NCI-H1930 (cell line): ENCODE measurements at regions not wholly inside any gene's neighbourhood (a gene's known extent, or its start where the extent isn't known, plus 50 kb on each side); places are given as distances from the start of the nearest gene placed in this dataset.

Source experiments
- DNase-seq, 2 experiments: peaks; one replicate each; lab custom pipeline; 2025; lab: John Stamatoyannopoulos, UW

- no peak for DNase-seq
These were observed 89.0 kb downstream of the RPL22L1 start for GRCh38 chr3:170780955-170781354.

DNA sequence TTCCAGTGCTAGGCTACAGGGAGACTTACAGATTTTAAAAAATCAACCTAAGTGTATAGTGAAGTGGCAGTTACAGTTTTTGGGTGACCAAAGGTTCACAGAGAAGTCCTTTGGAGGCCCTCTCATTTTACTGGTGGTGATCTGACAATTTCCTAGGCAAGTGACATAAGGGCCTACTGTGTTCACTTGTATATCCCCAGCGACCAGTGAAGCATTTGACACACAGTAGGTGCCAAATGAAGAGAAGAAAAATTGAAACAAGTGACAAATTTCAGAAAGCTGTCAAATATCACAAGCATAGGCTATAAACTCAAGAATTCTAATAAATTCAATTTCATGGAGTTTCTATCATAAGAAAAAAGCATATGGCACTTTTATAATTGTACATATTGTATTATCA is 89.5 kb downstream of the RPL22L1 start:
- DNase-seq: no peak

DNA sequence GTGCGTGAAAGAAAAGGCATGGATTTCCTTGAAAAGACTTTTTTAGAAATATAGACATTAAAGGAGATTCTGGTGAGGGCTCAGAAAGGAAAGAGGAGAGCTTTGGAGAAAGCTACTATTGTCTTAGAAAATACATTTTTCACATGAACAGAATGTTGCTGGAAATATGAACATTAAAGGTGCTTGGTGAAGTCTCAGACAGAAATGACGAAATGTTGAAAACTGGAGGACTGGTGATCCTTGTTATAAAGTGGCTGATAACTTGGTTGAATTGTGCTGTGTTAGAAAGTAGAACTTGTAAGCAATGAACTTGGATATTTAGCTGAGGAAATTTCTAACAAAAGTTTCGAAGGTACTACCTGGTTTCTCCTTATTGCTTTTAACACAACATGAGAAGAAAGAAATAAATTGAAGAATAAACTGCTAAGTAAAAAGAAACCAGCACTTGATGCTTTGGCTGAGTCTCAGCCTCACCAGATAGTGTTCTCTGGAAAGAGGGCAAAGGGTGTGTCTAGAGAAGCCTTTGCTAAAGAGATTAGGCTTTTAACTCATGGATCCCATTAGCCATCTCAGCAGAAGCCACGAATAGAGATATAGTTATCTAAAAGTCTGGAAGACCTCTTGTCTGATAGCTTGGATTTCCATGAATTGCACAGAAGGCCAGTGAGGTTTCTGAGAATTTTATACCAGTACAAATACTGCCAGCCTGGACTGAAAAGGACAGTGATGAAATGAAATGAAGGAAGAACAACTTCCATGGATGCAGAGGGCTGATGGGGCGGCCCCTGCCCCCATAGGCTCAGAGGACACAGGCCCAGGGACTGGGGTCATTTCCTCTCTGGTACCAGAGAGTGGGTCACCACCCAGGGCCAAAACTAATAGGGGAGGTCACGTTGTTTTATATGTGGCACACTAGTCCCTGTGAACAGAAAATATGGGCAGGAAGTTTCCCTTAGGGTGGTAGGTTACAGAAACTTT is 91.5 kb downstream of the RPL22L1 start:
- DNase-seq: no peak

DNA sequence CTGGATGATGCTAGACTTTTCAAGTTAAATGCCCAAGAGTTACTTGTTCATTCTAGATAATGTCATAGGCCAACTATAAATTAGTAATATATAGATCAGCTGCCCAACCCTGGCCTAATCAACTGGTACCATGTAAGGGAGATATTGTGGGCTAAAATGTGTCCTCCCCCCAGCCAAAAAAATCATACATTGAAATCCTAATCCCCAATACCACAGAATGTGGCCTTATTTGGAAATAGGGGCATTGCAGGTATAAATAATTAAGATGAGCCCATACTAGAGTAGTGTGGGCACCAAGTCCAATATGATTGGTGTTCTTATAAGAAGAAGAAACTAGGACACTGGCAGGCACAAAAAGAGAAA is 92.5 kb downstream of the RPL22L1 start:
- no peak for DNase-seq

- no peak for DNase-seq
These were observed 93.0 kb downstream of the RPL22L1 start for GRCh38 chr3:170776887-170777563.

DNA sequence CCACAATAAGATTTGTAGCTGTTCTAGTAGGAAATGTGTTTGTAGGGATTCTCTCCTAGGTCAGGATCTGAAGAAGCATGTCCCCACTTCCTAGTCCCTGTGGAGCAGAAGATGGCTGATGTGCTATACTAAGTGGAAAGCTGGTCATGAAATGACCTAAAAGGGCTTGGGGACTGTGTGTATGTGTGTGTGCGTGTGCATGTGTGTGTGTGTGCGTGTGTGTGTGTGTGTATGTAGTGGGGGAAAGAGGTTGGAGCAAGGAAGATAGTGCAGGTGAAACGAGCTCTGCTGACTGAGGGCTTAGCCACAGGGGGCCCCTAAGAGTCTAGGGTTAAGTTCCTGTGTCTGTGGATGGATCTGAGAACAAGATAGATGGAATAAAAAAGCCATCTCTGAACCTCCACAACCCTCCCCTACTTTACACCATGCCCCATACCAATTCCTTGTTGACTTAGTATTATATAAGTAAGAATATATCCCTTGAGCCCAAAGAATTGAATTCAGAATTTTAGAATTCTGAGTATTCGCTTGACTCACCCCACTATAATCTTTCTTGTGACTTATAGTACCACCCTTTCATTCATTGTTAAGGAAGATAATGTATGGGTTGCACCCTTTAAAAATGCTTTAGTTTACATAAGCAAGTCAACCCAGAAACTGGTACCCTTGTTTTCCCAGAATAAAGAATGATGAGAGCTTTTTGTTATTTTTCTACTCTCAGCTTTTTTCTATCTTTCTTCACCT is 96.1 kb downstream of the RPL22L1 start:
- no peak for DNase-seq

DNA sequence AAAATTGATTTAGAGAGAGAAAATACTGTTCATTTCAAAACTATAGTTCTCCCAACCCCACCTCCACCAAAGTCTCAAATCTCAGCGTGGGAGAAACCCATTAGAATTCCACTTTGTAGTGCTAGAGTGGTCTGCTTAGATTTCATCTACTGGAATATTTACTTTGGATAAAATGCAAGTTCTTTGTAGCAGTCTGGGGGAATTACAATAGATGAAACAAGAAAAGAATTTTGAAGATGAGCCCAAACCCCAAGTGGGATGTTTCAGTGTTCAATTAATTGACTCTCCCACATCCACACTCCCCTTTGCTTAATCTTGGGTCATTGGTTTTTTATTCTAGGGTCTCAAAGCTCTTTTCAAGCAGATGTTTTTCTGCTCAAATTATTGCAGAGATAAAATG is 97.8 kb downstream of the RPL22L1 start:
- no peak for DNase-seq

GRCh38 chr3:170768334-170768801 is 101.6 kb downstream of the RPL22L1 start:
- no peak for DNase-seq

- no peak for DNase-seq
These were observed 102.4 kb downstream of the RPL22L1 start for GRCh38 chr3:170767576-170767941.

DNA sequence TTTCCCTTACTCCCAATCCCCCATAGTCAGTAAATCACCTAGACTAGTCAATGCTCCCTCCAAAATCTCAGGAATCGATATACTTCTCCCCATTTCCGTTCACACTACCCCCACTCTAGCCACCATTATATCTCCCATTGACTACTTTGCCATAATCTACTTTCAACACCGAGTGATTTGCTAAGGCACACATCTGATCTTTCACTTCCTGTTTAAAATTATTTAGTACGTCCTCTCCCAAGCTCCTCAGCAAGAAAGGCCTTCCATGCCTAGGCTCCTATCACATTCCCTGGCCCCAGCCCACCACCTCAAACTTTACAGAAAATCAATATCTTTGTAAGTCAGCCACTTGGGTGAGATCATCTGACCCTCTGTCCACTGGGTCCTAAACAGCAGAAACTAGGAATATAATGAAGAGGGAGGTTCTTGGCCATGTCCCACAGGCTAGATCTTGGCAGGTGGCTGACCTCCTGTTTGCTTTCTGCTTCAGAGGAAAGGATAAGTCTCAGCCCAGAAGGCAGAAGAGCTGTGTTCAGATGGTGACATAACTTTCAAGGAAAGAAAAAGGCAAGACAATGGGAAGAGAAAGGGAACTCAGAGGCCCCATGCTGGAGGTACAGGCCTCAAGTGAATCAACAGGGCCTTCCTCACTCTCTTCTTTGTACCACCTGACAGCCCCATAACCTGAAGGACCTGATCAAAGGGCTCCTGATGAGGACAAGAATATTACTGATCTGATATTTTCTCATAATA is 103.0 kb downstream of the RPL22L1 start:
- no peak for DNase-seq

DNA sequence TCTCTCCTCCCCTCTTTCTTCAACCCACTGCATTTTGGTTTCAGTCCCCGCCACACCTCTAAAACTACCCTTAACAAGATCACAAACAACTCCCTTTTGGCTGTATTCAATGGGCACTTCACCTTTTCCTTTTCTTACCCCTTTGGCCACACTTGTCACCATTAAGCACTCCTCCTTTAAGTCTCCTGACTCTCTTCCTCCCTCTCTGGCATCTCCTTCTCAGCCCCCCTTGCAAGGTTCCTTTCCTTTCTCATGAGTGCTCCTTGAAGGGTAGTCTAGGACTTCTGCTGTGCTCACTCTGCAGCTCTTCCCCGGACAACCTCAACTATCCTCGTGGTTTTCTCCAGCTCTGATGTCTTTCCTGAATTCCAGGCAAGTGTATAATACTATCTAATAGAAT is 103.7 kb downstream of the RPL22L1 start:
- no peak for DNase-seq

DNA sequence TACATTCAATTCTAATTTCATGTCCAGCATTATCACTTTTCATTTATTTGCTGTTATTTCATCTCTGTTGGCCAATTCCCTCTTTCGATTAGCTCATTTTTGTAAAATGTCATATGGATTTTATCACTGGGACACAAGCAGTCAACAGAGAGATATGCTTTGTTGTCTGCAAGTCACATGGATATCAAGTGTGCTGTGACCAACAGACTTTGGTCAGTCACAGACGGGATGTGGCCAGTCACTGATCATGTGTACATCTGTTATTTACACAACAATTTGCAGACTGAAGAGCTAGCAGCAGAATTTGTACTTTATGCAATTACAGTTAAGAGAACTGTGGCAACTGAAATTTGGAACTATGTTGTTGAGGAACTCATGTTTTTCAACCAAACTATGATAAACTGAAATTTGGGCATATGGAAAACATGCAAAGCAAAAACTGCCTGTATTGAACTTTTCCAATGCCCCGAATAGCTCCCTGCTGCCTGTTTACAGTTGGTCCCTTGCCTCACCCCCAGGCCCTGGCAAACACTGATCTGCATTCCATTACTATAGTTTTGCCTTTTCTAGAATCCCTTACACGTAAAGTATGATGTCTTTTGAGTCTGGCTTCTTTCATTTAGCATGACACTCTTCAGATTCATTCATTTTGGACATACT is 104.4 kb downstream of the RPL22L1 start:
- no peak for DNase-seq

- DNase-seq: no peak
These were observed 106.0 kb downstream of the RPL22L1 start for GRCh38 chr3:170764017-170764416.

DNA sequence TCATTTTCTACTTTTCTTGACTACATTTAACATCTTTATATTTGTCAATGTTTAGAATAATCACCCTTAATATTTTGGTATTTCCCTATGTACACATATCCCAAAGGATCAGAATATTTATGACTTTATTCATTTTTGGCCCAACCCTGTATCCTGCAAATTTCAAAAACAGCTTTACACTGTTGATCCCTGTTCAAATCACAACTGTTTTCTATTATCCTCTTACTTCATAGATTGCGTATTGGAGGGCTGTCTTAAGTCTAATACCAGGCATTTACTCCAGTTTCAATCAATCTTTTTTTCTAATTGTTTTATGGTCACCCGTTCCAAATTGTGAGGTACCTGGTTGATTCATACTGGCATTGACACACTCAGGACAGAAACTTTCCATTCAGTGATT is 107.9 kb downstream of the RPL22L1 start:
- DNase-seq: no peak

DNA sequence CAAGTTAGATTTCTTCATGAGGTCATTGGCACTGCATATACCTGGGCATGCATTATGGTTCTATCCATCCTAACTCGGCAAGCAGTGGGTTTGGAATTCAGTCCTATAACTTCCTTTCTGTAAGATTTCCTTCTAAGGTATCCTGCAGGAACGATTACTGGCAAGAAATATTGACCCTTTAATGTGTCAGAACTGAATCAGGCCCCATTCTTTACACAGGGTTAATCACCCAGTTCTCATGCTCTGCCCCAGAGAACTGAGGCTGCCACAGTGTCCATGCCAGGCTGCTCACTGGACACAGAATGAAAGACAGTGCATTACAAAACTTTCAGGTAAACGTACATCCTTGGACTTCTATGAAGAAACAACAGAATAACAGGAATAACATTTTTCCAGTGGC is 108.9 kb downstream of the RPL22L1 start:
- no peak for DNase-seq

- no peak for DNase-seq
These were observed 109.8 kb downstream of the RPL22L1 start for GRCh38 chr3:170760174-170760526.

- DNase-seq: no peak
These were observed 110.4 kb downstream of the RPL22L1 start for GRCh38 chr3:170759511-170760173.

GRCh38 chr3:170757038-170757437 is 113.0 kb downstream of the RPL22L1 start:
- no peak for DNase-seq

- DNase-seq: no peak
These were observed 115.7 kb downstream of the RPL22L1 start for GRCh38 chr3:170754311-170754693.

GRCh38 chr3:170753421-170754310 is 116.3 kb downstream of the RPL22L1 start:
- DNase-seq: no peak
